Esophagus muscularis mucosa (tissue), 4 donors: ENCODE measurements at regions not wholly inside any gene's neighbourhood (a gene's known extent, or its start where the extent isn't known, plus 50 kb on each side); places are given as distances from the start of the nearest gene placed in this dataset.

Experiments
- DNase-seq: peaks from one replicate; pipeline ENCODE4 v3.0.0-alpha.2; 2017; ENCODE audit errors: extremely low spot score
- H3K27ac ChIP-seq, 4 donors: fragments of 200-600 bp; sonication (generic); replicated peaks in 1 of 4; 1 replicate in 3 of 4; 2 replicates in 1 of 4; pipeline ENCODE4 v1.5.1; 2016 to 2019; ENCODE audit warnings: mild to moderate bottlenecking in 1 of 4
- H3K27me3 ChIP-seq, 4 donors: fragments of 200-600 bp; sonication (generic); one replicate each; pipeline versions ENCODE4 v1.5.1 to v1.6.0; 2016 to 2019
- H3K36me3 ChIP-seq, 4 donors: fragments of 200-600 bp; sonication (generic); one replicate each; pipeline ENCODE4 v1.5.1; 2016 to 2019
- H3K4me1 ChIP-seq, 4 donors: fragments of 200-600 bp; sonication (generic); one replicate each; pipeline ENCODE4 v1.5.1; 2016 to 2019
- H3K4me3 ChIP-seq, 4 donors: fragments of 200-600 bp; sonication (generic); 1 replicate in 2 of 4; 2 replicates in 2 of 4; pipeline ENCODE4 v1.5.1; 2016 to 2019; ENCODE audit warnings: mild to moderate bottlenecking in 4 of 4, moderate library complexity in 1 of 4
- H3K9me3 ChIP-seq, 4 donors: fragments of 200-600 bp; sonication (generic); 1 replicate in 3 of 4; 2 replicates in 1 of 4; pipeline ENCODE4 v1.5.1; 2016 to 2019
- CTCF ChIP-seq, 3 experiments: fragments of 200-600 bp in 2 of 3; fragments of 450-650 bp in 1 of 3; sonication (generic) in 2 of 3; IDR thresholded peaks; one replicate each; pipeline ENCODE4 v1.5.1; 2017 to 2019; ENCODE audit warnings: antibody characterized with exemption in 3 of 3, mild to moderate bottlenecking in 2 of 3, moderate library complexity in 1 of 3
- EP300 ChIP-seq: sonication (generic); formaldehyde crosslinking; IDR thresholded peaks from one replicate; pipeline ENCODE4 v1.6.1; 2017; ENCODE audit warnings: antibody characterized with exemption
- POLR2A ChIP-seq: fragments of 450-650 bp; IDR thresholded peaks from one replicate; pipeline ENCODE4 v1.6.1; 2017; ENCODE audit warnings: antibody characterized with exemption, moderate library complexity, mild to moderate bottlenecking, low read depth
- POLR2AphosphoS5 ChIP-seq, 2 donors: sonication (generic); formaldehyde crosslinking; IDR thresholded peaks; one replicate each; pipeline ENCODE4 v1.6.1; 2017; ENCODE audit warnings: antibody characterized with exemption in 2 of 2
- WGBS: methylation state at CpG from one replicate; pipeline ENCODE4 v1.1.5; 2018; 5-methylcytosine and 5-hydroxymethylcytosine counted together
- intact Hi-C: fragments of 100-400 bp; cut with DNase I; formaldehyde crosslinking; loops from one replicate; pipeline ENCODE4 v1.15.1; 2023

GRCh38 chr2:239529313-239530015, 128.6 kb upstream of the HDAC4 start:
- Histone ChIP-seq H3K36me3 (no peaks in the 10 kb centered on the region), H3K9me3 (peaks cover 0 to 13% (median under 1%) of the 10 kb centered on the region in 4 donors), H3K4me1 (peaks cover 0 to 19% (median 16%) of the 10 kb centered on the region in 4 donors), H3K27me3 (no peaks in the 10 kb centered on the region), H3K27ac (no peak overlapping the region), H3K4me3 (no peak overlapping the region)
- intact Hi-C loops: no loop called here
- no peak for DNase-seq
- 93% methylated on average over 13 of the region's 13 CpGs for WGBS
- TF ChIP-seq EP300 (no peak), POLR2AphosphoS5 (IDR thresholded peaks at IDR 0.05) (no peak), POLR2A (no peak), CTCF (IDR thresholded peaks at IDR 0.05) (no peak)

- no peak for DNase-seq
Measured at GRCh38 chr2:239528883-239529282, 128.1 kb upstream of the HDAC4 start.

GRCh38 chr2:239528146-239528545, 127.3 kb upstream of the HDAC4 start:
- intact Hi-C loops: no loop called here
- WGBS: 92% methylated on average over 2 of the region's 11 CpGs
- Histone ChIP-seq H3K4me3 (no peak overlapping the region), H3K9me3 (peaks cover 0 to 11% (median 0%) of the 10 kb centered on the region in 4 donors), H3K27me3 (no peaks in the 10 kb centered on the region), H3K36me3 (no peaks in the 10 kb centered on the region), H3K4me1 (peaks cover 0 to 6% (median 4%) of the 10 kb centered on the region in 4 donors), H3K27ac (no peak overlapping the region)
- TF ChIP-seq EP300 (no peak), POLR2A (no peak), CTCF (IDR thresholded peaks at IDR 0.05) (no peak), POLR2AphosphoS5 (IDR thresholded peaks at IDR 0.05) (no peak)
- no peak for DNase-seq

More at GRCh38 chr2:239528883-239529282, 128.1 kb upstream of the HDAC4 start:
- Histone ChIP-seq H3K36me3 (no peaks in the 10 kb centered on the region), H3K4me1 (peaks cover 0 to 14% (median 11%) of the 10 kb centered on the region in 4 donors), H3K27ac (no peak overlapping the region), H3K27me3 (no peaks in the 10 kb centered on the region), H3K4me3 (no peak overlapping the region), H3K9me3 (peaks cover 0 to 11% (median 0%) of the 10 kb centered on the region in 4 donors)
- WGBS: no CpG with 5 or more reads among the region's 1 CpG
- intact Hi-C loops: no loop called here
- TF ChIP-seq EP300: no peak
- TF ChIP-seq POLR2A: no peak
- no peak for TF ChIP-seq POLR2AphosphoS5 (IDR thresholded peaks at IDR 0.05)
- TF ChIP-seq CTCF (IDR thresholded peaks at IDR 0.05): no peak

GRCh38 chr2:239526666-239527415, 126.0 kb upstream of the HDAC4 start:
- WGBS: 95% methylated on average over 18 of the region's 25 CpGs
- Histone ChIP-seq H3K4me1 (no peaks in the 10 kb centered on the region), H3K4me3 (no peak overlapping the region), H3K36me3 (no peaks in the 10 kb centered on the region), H3K9me3 (peaks cover 0 to 11% (median 0%) of the 10 kb centered on the region in 4 donors), H3K27ac (no peak overlapping the region), H3K27me3 (no peaks in the 10 kb centered on the region)
- intact Hi-C loops: no loop called here
- DNase-seq: no peak
- TF ChIP-seq CTCF (IDR thresholded peaks at IDR 0.05) (no peak), POLR2AphosphoS5 (IDR thresholded peaks at IDR 0.05) (no peak), POLR2A (no peak)
